KBM-7 (cell line): ENCODE measurements at regions not wholly inside any gene's neighbourhood (a gene's known extent, or its start where the extent isn't known, plus 50 kb on each side); places are given as distances from the start of the nearest gene placed in this dataset.

Experiments used
- DNase-seq: peaks from one replicate; pipeline ENCODE4 v3.0.0-alpha.2; 2015
- in situ Hi-C: fragments of 300-500 bp; cut with MboI; formaldehyde crosslinking; loops from 2 replicates; pipeline ENCODE4 v1.14.3; 2020; ENCODE audit warnings: low sequenced_read_pairs, low pct_unique_long_range_greater_than_20kb, mixed read lengths

DNA sequence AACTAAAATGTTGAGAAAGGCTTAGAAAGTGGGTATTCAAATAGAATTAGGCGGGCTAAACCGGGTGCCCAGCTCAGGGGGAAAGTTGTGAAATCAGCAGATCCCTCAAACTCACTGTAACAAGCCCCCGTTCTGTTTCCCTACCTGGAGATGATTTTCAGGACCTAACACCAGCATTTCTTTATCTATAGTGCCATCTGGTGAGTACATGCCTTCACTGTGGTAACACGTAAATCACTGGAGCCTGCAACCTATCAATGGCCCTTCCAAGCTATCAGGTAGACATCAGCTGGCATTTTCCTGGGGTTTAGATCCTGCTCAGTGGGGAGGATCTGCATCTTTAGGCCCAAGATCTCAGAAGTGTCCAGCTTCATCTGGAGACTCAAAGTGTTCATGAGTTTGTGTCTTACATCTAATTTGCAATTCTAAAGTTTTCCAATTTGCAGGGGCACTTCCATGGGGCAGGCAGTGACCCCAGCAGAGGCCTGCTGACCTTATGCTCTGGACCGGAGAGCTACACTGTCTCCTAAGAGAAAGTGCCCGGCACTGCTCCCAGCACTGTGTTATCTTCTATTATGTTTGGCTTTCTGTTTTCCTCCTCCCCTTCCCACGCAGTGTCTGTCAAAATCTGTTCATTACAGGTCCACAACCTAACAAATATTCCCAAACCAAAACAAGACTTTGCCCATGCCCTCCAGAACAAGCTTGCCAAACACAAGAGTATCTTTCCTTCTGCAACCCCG lies 132.5 kb downstream of the LSM5 start:
- peak; percentile 14 for DNase-seq

DNA sequence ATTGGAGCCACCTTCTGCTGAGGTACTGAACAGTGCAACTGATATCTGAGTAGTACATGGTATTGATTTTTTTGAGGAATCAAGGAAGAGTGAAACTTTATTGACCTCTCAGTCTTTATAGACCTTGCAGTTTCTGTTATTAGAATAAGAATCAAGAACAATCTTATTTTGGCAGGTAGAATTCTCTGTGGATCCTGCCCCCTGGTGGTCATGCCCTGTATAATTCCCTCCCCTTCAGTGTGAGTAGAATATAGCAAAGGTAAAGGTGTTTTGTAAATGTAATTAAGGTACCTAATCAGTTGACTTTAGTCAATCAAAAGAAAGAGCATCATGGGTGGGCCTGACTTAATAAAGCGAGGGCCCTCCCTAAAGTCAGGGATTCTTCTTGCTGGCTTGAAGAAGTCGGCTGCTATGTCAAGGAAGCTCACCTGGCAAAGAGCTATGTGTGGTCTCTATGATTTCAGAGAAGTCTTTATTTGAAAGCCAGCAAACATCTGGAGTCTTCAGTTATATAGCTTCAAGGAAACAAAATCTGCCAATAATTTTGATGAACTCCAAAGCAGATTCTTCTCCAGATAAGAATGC lies 142.8 kb downstream of the LSM5 start:
- in situ Hi-C loops: no loop called here
- peak; percentile 38 for DNase-seq

More for the DNA sequence above, 132.5 kb downstream of the LSM5 start:
- in situ Hi-C loops: no loop called here

DNA sequence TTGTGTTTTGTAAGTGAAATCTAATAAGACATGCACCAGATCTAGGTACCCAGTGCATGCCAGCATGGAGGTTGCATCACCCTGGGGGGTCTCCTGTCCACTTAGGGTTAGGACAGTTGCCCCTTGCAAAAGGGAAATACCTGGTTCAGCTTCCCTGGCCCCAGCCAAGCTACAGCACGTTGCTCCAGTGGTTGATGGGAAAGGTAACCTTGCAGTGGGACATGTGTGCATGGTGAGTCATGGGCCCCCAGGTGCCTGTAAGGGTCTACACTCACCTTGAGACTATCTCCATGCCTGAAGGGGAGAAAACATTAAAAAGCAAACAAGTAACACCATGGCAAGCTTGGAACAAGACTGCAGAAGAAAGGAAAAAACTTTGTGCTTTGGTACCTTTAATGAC lies 143.9 kb downstream of the LSM5 start:
- no peak for DNase-seq
- in situ Hi-C loops: no loop called here

DNA sequence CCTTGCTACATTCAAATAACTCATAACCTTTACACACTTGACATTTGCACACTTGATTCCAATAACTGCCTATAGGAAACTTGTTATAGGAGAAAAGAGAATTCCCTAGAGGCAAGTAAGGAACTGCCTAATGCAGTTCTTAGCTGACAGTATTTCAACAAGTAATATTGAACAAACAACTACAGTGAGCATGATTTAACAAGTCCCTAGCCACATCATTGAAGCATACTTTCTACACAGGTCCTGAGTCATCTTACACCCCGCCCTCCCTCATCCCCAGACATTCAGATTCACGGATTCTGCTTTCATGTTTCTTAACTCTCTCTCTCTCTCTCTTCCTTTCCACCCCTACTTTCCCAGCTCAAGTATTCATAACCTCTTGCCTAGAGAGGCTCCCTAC lies 153.5 kb downstream of the LSM5 start:
- no peak for DNase-seq

DNA sequence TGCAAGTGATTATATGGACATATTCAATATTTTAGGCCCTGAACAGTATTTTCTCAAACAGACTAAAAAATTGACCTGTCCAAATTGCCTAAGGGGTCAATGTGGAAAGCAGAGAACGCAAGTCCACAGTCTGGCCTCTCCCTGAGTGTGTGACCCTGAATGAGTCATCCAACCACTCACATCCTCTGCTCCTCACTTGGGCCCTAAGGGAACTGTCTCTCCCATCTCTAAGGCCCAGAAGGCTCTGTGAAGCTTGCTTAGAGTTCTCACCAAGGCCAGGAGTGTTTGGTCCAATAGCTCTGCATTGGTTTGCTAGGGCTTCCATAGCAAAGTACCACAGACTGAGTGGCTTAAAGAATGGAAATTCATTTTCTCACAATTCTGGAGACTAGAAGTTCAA lies 155.1 kb downstream of the LSM5 start:
- no peak for DNase-seq
- in situ Hi-C loops: no loop called here

More for the DNA sequence above, 153.5 kb downstream of the LSM5 start:
- in situ Hi-C loops: no loop called here

DNA sequence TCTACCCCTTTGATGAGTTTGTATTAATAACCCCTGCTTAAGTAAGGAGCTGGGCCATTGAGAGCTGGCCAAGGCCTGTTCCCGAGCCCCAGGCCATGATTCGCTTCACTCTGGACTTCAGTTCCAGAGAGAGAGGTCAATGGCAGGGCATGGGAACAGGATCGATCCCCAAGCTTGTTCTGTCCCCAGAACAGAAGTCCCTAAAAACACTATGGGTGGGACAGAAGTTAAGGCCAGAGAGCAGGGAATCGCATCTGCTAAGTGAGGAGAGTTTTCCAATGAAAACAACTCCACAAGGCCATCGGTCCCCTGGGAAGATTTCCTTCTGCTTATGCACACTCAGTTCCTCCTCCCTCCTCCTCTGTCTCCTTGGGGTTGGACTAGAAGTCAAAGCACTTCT lies 159.6 kb downstream of the LSM5 start:
- DNase-seq: no peak
- in situ Hi-C loops: no loop called here

DNA sequence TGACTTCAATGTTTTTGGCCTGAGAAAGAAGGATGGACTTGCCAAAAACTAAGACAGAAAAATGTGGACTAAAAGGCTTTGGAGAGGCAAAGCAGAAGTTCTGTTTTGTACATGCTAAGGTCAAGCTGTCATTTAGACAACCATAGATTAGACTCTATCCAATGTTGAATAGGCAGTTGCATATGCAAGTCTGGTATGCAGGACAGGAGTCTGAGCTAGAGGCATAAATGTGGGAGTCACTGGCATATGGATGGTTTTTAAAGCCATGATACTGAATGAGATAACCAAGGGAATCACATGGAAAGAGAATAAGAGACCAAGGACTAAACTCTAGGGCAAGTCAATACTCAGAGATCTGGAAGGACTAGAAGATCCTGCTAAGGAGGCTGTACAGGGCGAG lies 164.1 kb downstream of the LSM5 start:
- in situ Hi-C loops: no loop called here
- no peak for DNase-seq

DNA sequence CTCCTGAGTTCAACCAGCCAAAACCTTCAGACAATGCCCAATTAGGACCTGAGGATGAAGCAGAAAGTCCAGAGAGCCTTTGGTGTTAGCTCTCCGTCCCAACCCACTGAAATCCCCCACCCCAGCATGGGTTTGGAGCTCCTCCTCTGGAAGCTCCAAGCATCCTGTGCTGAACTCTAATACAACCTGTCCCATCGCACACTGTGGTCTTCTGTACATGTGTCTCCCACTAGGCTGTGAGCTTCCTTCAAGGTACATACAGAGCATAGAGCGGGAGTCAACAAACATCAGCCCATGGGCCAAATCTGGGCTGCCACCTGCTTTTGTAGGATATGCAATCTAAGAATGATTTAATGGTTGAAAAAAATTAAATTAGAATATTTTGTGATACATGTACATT lies 166.5 kb downstream of the LSM5 start:
- no peak for DNase-seq
- in situ Hi-C loops: no loop called here

DNA sequence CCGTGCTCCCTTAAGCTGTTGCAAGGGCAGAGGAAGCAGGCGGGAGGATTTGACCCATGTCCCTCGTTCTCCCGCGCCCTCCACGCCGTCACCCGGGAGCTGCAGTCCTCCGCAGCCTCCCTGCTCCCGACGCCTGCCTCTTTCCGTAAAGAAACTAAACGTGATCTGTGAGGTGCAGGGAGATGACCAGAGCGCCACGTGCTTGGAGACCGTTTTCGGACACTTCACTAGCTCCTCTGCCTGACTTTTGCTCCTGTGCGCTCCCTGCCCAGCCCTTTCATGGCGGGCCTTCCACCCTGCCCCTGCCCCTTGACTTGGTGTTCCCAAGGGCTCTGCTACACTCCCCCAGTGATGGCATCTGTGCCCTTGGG lies 171.2 kb downstream of the LSM5 start:
- in situ Hi-C loops: no loop called here
- no peak for DNase-seq

DNA sequence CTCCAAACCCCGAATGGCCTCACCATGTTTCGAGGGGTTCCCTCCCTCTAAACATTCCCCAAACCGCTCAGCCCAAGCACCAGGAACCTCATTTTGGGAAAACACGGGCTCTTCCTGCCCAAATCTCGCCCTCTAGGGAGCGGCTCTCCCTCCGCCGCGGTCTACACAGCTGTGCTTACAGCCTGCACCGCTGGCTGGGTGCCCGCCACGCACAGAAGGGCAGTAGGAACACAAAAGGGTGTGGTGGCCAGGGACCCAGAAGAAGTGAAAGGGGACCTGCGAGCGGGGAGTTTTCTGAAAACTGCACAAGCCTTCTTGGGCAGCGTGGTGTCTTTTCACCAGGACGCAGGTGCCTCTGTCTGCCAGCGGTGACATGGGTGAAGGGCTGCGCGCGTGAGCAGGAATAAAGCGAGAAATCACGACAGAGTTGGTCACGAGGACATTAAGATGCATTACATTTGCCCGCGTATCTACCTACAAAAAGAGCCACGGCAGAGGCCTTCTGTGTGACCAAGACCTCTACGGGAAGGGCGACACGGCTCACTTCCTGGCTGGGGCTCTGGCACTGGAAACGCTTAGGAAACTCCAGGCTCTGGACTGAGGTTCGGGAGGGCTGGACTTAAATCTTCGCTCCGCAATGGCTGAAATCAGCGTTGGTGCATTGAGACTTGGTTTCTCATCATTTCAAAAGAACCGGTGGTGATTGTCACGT lies 171.7 kb downstream of the LSM5 start:
- in situ Hi-C loops: no loop called here

DNA sequence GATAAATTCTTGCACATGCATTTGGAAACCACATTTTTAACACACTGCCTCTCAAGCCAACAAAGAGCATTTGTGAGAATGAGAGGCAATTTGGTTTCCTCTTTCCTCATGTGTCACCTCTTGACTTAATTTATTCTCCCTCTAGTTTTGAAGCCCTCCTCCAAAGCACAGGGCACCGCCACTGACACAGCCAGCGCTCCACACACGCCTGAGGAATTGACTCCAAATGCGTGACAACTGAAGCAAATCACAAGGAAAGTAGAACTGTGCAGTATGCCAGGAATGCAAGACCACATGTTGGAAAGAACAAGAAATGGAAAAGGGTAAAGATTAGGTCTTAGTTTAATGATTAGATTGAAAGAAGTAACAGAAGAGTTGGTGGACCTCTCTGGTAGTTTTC lies 173.3 kb downstream of the LSM5 start:
- in situ Hi-C loops: no loop called here
- DNase-seq: no peak

More for the DNA sequence above, 171.7 kb downstream of the LSM5 start:
- DNase-seq: no peak

DNA sequence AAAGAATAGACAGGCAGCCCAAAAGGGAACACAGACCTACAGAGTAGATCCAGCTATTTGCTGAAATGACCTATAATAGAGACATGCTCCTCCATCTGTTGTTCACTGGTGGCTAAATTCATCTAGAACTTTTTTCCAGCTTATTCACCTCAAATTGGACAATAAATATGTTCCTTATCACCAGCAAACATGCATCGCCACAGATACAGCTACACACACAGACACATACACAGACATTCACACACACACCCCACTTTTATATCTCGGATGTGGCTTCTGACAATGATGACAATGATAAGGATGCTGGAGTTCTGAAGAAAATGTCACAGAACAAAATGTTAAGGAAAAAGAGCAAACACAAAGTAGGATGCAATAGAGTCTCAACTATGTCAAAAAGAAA lies 175.4 kb downstream of the LSM5 start:
- in situ Hi-C loops: no loop called here
- no peak for DNase-seq

DNA sequence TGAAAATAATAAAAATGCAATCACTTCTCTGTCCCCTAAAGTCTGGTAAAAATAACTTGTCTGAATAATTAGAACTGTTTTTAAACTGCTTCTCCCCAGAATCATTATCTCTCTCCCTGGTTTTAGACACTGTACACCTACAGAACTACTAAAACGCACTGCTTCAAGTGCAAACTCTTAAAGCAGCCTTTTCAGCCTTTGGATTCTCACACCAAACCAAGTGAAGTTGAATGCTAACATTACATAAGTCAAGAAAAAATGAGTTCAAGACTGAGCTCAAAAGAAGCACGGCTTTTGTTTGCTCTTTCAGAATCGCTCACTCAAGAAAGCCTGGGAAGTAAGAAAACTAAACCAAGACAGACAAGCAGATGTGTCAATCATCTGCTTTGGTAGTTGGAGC lies 188.8 kb downstream of the LSM5 start:
- in situ Hi-C loops: no loop called here
- no peak for DNase-seq

DNA sequence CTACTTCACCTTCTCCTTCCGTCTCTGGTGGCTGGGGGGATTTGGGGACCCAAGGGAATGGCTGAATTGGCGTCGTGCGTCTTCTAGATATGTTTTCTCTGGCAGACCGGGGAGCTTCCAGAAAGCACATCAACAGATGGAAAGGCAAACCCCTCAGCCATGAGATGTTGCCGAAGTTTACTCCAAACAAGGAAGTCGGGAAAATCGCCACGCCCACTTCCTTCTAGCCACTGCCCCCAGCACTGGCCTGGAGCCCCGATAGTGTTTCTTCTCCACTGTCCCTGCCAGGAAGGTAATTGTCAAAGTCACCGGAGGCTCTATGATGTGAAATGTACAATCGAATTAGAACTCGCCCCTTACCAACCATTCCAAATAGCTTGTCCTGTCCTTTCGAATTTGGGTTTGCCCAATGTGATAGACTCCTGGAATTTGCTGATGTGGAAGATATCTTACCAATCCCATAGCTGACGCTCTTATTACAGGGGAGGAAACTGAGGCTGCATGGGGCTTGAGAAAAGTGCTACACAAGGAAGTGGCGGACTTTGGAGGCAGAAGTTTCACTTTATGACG lies 191.0 kb downstream of the LSM5 start:
- in situ Hi-C loops: no loop called here
- peak; percentile 3 for DNase-seq

DNA sequence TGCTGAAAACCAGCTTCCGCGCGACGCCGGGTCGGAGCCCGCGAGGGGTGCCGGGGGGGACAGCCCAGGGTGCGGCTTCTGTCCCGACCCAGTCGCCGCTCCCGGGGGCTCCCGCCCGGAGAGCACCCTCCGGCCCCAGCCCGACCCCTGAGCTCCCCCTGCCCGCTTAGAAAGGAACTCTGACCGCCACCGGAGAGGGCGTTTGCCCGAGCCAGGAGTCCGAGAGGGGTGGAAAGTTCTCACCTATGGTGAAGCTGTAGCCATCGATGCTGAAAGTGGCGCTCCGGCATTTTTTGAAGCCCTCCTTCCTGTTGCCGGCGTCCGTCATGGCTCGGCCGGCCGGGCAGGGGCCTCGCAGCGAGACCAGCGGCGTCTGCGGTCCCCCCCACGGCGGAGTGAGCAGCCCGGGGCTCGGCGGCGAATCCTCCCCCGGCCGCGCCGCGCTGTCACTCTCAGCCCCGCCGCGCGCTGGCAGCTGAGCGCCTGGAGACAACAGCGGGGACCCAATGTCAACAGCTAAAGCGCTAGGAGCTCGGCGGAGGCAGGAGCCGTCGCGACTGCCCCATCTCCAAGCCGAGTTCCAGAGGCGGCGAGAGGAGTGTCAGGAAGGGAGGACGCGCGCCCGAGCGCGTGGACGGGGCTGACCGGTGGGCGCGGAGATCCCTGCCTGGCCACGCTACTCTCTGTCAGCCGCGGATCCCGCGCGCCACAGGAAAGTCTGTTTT lies 191.6 kb downstream of the LSM5 start:
- in situ Hi-C loops: no loop called here
- DNase-seq: peak; percentile 0

DNA sequence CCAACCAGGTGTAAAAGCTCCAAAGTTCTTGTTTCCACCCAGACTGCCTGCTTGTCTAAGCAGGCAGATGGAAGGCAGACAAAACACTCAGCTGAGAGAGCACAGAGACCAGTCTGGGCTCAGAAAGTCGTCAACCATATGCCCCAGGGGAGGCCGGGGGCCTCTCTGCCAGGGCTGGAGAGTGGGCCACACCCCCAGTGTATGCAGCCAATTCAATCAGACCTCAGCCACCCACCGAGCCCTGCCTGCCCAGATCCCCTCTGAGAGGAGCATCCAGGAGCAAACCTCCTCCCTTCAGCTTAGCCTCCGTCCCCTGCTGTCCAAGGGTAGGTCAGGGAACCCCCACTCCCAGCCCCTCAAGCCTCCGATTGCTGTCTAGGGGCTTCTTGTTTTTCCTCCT lies 196.3 kb downstream of the LSM5 start:
- no peak for DNase-seq
- in situ Hi-C loops: no loop called here

DNA sequence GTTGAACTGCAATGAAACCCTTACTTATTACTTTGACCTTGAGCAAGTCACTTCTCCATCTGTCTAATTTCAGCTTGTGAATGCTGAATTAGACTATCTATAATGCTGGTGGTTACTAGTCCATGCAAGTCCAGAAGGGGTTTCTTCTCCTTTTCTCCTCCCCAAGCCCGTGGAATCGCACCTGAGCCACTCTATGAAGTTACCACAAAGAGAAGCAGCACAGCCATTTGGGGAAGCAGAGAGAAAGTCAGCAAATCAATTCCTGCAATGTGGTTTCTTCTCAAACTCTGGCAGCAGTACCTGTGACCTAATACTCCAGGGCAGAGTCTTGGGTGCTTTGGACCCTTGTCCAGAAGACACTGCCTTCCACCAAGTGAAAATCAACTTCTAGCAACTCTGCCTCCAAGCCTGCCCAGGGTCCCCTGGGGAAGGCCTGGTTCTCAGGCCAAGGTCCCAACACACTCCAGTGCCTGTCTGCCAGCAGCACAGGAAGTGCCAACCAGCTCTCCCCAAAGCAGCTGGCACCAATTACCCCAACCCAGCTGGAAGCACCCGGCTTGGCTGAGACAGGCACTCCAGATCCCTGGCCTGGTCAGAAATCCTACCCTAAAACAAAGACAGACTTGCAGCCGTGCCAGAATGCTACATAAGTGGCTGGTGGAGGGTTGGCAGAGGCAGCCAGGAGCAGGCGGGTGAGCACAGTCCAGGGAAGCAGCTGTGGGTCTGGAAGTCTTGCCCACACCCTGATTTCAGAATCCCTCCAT lies 200.3 kb downstream of the LSM5 start:
- no peak for DNase-seq
- in situ Hi-C loops: no loop called here

DNA sequence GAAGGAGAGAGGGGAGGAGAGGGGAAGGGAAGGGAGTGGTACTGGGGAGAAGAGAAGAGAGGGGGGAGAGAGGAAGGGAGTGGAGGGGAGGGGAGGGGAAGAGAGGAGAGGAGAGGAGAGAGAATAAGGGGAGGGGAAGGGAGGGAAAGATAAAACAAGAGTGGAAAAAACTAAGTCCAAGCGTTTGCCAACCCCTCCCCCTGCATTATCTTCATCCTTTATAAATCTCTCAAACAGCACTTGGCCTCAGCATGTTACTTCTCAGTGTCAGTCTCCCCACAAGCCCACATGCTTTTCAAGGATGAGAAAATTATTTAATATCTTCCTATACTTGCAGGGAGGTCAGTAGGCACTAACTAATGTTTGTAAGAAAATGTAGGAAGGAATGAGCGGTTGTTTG lies 204.5 kb downstream of the LSM5 start:
- in situ Hi-C loops: no loop called here
- DNase-seq: no peak

DNA sequence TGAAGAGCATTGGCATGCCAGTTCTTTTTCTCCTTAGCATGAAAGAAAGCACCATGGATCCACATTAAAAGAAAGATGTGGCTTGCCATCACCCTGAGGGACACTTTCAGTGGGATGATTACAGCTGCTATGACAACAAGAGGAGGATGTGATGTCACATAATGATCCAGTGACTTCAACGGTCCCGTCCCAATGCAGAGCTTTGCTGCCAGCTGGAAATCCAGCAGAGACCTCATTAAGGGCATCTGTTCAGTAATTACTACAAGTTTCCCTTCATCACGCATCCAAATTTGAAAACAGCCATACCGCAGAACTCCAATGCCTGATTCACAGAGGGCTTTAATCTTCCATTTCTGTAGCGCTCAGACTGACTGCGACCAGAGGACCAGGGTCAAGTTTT lies 206.6 kb downstream of the LSM5 start:
- DNase-seq: no peak
- in situ Hi-C loops: no loop called here
